Activated CD4-positive, alpha-beta T cell treated with anti-CD3 and anti-CD28 coated beads, Interleukin-2, amount 50 U/mL, for 16 hours (primary cell): ENCODE measurements at regions not wholly inside any gene's neighbourhood (a gene's known extent, or its start where the extent isn't known, plus 50 kb on each side); places are given as distances from the start of the nearest gene placed in this dataset.

Experiments
- DNase-seq: peaks from one replicate; pipeline ENCODE4 v3.0.0-alpha.2; 2020

DNA sequence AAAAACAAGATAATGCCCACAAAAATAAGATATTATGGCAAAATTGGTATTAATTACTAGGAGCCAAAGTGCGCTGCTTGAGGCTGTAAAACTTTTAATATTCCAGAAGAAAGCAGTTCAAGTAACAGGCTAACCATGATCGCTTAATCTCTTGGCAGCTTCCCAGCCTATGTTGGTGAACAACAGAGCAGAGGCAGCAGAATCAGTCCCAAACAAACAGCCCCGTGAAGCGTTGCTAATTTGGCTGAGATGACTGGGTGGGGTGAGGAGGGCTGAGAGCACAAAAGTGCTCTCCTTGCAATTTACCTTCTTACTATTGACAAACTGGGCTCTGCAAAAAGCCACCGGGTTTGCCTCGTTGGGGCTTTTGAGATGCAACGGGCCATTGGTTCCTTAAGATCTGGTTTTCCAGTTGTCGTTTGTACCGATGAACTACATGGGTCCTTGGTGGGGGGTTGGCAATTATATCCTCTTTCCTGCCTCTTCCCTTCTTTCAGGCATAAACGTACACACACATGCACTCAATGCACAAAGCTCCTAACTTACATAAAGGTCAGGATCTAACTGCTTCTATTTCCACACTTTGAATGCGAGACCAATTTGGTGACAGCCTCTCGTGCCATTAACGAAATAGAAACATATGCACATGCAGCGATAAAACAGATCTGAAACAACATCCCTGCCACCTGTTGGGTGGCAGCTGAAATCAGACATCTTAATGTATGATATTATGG is 407.6 kb upstream of the CADM1 start:
- DNase-seq: no peak

DNA sequence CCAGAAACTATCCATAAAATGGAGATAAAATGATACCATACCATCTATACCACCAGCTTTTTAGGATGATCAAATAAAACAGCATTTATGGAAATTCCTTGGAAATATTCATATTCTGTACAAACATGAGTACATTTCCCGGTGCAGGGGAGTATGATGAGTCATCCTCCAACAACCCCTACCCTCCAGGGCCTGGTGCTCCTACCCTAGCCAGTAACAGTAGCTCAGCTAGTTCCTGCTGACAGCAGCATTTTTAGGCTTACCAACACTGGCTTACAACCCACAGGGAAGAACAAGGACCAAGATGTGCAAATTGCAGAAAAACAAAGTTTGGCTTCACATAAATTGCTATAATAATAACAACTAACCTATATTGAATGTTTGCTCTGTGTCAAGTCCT is 406.2 kb upstream of the CADM1 start:
- DNase-seq: no peak

DNA sequence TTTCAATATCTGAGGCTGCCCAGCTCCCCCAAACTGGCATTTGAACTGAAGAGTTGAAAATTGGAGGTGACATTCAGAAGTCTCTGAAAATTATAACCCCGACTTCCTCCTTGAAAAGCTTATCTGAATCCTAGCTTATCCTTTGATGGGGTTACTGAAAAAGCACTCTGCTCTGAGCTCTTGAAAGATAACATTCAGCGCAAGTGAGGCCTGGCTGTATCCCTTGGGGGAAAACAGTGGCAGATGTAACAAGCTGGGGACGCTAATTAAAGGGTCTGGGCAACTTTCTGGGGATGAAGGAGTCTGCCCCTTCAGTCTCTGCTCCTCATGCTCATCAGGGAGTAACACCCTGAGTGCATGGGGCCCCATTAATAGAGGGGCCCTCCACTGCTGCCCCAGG is 402.0 kb upstream of the CADM1 start:
- DNase-seq: no peak

DNA sequence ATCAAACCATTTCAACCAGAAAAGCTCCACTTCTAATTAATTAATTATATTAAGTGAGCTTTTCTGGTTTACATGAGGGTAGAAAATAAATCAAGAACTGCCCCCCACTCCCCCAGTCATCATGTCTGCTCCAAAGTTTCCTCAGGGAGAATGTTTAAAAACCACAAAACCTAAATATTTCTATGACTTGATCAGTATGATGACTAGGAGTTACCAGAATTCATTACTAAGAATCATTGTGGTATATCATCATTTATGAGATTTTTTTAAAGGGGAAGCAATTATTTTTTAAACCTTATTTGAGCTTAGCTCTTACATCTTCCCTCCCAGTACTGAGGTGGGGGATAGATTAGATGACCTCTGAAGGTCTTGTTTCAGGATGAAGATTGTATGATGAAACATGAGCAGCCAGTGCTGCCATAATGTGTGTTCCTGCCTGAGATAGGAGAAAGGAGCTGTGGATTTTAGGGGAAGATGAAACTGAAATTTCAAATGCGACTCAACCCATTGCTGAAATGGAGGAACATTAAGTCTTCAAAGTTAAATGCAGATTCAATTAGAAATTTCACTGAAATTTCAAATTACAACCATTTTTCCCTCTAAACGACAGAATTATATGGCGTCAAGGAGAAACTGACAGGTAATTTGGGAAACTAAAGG is 401.3 kb upstream of the CADM1 start:
- DNase-seq: no peak

DNA sequence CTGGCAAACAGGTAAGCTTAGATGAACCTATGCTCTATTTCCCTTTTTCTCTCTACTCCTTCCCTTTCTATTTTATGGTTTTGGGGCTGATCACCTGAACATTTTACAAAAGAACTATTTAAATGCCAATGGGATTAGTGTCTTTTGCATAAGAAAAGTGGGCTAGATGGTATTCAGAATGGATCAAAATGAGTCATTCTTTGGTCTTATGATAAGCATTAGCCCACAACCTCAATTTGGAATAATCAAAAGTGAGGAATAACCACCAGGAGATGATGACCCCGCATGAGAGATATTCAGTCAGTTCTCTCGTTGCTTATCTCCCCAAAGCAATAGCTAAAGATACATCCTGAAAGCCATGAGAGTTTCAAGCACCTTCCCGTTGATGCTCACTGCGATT is 399.0 kb upstream of the CADM1 start:
- DNase-seq: no peak

DNA sequence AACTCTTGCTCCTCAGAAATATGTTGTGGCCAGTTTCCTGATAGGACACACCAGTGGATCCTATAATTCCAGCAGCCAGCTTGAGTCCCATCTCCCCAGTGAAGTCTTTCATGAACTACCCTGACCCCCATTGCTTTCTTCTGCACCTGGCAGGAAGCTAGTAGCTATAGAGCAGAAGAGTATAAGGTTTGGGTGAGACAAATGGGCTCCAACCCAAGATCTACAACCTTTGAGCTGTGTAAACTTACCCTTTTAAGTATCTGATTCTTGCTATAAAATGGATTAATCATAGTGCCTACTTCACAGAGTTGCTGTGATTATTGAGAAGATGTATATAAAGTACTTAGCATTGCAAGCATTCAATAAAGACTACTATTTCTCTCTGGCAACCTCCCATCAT is 396.9 kb upstream of the CADM1 start:
- no peak for DNase-seq

DNA sequence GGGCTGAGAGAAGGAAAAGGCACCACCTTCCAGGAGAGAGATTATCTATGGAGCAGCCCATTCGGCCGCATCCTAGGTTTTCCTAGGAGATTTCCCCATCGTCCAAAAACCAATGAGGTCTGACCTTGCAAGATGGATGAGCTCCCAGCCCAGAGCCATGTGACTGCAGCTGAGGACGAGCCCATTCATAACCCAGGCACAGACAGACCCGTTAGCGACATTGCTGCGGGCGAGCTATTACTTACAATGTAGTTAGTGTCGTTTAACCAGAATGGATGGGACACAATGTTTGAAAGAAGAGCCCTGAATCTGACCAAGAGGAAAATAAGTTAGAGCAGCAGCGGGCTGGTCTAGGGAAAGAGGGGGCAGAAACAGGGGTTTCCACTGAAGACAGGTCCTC is 395.9 kb upstream of the CADM1 start:
- DNase-seq: no peak

DNA sequence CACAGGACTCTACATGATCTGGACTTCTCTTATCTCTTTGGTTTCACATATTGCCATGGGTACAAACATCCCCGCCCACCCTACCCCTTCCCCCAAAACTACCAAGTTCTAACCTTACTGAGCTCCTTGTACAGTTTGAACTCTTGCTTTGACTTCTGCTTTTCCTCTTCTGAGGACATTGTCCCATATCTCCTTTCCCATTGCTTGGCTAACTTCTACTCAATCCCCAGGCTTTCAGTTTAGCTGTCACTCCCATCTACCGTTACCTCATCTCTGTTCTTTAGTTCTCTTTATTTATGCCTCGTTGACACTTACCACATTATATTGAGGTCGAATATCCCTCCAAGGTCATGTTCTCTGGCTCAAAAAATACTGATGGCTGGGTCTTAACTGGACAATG is 393.5 kb upstream of the CADM1 start:
- DNase-seq: no peak

DNA sequence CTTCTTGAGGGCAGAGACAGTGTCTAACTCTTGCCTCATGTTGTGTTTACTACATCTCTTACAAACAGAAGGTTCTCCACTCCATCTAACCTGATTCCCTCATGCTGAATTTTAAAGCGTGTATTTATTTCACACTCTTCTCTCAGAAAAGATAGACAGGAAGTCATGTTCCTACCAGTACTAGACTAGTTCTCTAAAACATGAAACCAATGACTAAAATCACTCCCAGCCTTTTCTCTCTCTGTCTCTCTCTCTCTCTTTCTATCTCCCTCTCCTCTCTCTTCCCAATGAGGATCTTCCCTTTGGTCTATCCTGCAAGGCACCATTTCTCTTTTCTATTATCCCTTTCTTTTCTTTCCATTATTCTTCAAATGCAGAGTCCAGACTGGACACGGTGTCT is 391.9 kb upstream of the CADM1 start:
- DNase-seq: peak; percentile 12

DNA sequence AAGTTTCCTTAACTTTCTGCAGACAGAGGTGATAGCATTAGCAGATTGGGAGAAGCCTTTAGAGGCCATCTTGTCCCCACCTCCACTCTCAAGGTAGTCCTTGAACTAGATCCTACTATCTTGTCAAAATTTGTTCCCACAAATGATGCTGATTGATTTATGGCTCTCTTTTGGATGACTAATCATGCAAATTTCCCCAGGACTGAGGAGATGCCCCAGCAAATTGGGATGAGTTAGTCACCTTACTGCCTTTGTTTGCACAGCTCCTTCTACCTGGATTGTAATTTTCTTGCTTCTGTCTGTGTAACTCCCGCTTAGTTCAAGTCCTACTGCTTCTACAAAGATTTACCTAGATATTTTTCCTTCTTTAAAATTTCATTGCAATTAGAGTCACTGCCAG is 391.4 kb upstream of the CADM1 start:
- no peak for DNase-seq

DNA sequence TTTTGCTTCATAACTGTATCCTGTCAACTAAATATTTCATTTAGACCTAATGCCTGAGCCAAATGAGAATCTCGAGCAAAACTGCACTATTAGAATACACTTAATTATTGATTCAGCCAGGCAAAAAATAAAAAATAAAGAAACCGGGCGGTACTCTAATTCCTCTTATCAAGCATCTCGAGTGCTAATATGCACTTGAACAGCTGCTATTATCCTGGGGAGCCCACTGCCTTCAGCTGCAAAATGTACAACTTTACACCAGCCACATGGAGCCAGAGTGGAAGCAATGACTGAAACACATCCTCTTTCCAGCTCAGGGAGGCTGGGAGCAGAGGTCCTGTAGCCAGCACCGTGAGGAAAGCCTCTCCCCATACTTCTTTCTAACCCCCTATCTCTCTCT is 390.0 kb upstream of the CADM1 start:
- no peak for DNase-seq

DNA sequence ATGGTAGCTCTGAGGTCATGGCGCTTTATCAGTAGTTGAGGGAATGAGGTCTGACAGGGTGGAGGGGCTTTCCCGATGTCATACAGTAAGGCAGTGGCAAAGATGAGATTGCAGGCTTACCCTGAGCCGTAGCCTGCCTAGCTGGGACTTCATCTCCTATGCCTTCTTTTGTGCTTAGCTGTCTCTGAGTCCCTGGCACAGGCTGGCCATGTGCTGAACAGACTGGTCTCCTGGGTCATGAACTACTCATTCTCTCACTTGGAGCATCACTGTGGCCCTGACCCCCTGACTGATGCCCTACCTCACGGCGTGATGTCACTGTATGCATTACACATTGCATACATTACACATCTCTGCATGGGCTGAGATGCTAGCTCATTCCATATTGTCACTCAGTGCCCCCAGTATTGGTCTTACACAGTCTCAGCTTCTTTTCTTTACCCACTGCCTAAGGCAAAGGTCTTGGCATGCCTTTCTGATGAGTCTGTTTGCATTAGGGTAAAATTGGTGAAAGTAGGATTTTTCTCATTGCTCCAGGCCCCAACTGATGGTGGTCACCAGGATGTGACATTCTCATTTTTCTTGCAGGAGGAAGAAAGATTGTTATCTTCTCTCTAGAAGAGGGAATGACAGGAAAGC is 389.4 kb upstream of the CADM1 start:
- DNase-seq: no peak

DNA sequence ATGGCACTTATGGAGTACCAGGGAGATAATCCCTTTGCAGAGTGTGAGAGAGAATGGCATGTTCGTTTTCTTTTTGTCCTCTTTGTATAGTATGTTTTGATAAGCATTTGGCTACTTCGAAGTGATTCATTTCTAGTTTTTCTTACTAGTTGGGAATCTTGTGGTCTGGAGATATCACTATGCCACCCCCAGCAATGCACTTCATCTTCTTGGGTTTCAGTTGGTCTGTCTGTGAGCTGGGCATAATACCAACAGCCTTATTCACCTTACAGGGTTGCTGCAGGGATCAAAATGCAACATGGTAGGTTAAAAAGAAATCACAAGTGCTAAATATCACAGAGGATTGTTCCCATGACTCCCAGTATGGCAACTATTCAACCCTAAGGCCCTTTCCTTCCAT is 387.8 kb upstream of the CADM1 start:
- no peak for DNase-seq

DNA sequence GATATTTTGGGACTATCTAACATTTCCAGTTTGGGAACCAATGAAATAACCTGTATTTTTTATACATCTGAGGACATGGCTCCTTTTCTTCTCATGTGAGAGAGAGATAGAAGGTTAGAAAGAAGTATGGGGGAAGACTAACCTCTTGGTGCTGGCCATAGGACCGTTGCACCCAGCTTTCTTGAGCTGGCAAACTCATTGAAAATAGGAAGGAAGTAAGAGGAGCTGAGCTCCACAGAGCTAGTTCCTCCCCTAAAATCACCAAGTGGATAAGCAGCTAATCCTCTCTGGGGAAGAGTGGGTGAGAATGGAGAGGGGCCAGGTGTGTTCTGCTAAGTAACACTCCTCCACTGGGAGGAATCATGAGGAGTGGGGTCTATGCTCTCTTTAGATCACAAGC is 387.4 kb upstream of the CADM1 start:
- DNase-seq: no peak

DNA sequence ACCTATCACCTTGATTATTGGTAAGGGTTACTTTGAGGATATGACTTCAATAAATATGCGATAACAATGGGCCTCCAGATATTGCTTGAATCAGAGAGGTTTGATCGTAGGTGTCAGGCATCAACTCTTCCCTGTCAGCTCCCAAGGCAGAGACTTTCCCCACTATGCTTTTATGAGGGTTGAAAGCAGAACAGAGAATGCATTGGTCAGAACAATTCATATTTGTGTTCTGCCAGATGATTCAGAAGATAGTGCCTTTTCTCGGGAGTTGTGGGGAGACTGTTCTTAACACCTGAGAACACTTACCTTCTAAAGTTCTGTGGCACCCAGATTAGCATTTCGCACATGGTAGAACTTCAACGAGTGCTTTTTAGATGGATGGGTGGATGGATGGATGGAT is 386.3 kb upstream of the CADM1 start:
- DNase-seq: no peak

DNA sequence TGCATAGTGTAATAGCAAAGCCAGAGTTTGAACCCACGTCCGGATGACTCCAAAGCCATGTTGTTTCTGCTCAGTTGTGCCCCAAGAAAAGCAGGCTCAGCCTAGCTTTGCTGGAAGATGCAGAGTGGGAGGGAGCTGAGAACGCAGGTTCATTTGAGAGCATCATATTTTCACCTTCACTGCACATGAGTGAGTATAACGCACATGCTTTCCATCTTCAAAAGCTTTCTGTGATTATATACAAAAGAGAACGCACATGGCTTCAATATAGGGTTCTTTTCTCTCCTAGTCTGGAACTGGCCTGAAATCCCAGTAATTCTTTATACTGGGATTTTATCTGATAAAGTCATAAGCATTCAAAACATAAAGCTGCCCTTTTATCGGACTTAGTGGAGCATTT is 385.5 kb upstream of the CADM1 start:
- DNase-seq: no peak

DNA sequence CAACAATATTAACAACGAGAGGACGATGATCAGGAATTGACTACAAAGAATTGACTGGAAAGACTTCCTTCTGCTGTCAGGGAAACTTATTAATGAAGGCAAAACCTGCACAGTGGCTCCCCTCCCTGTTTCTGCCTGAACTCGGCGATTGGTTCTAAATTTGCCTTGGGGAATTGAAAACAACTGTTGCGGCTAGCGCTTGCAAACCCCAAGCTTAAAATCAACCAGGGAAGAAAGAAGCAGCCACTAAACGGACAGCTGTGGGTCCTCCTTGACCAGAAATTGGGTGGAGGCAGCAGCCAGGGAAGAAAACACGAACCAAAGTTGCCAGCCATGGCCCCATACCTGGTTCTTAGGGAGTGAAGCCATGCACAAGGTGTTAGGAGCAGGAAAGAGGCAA is 383.5 kb upstream of the CADM1 start:
- DNase-seq: no peak

DNA sequence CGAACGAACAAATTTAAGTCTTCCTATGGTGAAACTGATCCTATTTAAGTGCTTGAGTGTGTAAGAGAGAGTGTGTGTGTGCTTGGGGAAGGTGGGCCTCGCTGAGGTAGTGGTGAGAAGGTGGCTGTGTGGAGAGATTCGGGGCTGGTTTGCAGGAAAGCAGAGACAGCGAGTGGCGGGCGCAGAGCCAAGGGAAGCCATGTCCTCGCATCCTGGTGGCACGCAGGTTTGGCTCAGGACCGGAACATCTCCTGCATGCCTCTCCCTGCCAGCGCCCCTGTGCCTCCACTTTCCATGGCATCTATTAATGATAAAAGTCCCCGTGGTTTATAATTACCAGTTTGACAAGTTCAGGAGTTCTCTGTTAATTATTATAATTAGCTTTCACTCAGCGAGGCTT is 383.1 kb upstream of the CADM1 start:
- no peak for DNase-seq

DNA sequence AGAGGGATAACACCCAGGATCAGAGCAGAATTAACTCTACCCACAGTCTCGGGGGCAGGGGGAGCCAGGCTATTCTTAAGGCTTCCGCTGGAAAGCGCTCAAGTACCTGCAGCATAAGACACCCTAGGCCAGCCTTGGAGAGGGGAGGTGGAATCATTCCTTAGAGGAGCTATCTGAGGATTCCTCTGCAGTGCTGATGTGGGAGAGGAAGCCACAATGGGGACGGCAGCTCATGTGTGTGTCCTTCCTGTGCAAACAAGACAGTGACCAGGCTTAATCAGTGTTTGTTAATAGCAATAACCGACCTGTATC is 382.2 kb upstream of the CADM1 start:
- no peak for DNase-seq

DNA sequence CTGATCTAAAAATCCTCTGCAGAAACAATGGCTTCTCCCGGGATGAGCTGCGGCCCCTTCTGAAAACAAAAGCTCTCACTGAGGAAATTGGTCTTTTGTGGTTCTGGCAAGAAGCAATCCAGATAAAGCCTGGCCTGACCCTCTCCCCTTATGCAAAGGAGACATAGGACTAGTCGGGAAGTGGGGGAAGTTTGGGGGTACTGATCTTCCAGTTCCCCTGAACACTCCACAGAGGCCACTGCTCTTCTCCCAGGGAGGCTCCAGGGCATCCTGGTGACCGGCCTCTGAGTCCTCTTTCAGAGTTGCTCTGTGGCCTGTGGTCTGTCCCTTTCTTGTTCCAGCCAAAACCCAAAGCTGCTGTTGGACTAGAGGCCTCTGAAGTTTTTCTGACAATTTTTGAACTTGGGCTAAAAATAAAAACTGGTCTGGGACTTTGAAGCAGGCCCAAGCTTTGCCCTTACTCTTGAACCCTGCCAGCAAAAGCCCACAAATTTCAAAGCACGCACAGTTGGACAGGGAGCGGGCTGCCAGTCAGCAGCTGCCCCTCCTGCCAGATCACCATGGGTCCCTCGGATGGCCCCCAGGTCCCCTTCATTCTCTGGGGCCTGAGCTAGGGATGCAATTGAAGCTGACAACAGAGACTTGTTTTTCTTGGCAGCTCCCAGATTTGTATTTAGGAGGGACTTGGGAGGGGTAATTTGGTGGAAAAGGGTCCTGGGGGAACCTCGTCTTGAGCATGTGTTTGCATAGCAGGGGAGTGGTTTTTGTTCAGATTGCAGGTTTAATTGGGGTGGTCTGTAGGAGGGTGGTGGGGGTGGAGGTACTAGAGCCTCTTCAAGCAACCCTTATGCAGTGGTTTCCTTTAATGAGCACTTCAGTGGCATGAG is 381.6 kb upstream of the CADM1 start:
- no peak for DNase-seq

DNA sequence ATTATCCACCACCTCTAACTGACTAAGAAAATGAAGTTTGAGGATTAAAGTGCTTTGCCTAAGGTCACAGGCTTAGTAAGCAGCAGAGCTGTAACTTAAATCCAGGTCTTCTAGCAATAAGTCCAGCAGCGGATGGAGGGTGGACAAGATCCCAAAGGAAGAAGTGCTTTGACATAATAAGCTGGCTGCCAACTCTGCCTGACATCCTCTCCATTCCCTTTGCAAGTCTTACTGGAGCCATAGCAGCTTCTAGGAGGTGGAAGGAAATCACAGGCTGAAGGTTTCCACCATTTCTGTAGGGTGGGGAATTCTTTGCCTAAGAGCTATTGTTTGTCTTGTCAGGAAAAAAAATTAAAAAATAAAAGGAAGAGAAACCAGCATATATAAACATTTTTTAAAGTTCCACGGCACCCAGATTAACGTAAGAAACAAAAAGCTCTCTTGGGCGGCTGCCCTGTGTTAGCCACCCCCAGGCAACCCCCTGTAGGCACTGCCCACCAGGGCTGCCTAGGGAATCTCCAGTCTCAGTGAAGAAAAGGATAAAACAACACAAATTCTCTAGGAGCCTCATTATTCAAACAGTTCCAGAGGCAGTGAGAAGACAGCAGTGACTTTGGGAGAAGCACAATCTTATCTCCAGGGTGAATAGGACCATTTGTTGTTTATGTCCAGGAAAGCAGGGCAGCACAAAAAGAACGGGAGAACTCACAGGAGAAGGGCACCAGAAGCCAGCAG is 380.8 kb upstream of the CADM1 start:
- DNase-seq: no peak

DNA sequence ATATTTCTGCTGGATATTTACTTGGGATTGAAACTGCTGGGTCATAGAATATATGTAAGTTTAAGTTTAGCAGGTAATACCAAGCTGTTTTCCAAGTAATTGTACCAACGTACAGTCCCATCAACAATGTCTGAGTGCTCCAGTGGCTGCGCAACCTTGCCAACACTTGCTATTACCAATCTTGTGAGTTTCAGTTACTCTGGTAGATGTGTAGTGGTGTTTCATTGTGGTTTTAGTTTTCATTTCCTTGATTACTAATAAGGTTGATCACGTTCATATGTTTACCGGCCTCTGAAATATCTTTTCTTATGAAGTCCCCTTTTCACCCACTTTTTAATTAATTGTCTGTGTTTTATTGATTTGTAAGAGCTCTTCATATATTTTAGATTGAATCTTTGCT is 370.6 kb upstream of the CADM1 start:
- DNase-seq: peak; percentile 64

DNA sequence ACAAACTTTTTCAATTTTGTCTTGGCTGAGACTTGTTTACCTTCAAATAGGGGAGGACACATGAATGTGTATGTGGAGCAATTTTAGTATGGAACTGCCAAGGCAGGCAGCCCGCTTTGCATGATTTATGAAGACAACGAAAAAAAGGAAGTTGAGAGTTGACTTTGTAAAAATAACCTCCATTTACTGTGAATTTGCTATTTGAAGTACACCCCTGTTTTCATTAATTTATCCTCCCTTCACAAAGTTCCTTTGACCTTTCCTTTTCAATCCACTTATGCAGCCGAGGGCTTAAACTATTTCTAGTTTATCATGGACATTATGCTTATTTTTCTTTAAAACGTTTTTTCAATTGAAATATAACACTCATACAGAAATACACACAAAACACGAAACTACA is 369.6 kb upstream of the CADM1 start:
- DNase-seq: no peak
